Body of pancreas (tissue), 4 donors: ENCODE measurements at regions not wholly inside any gene's neighbourhood (a gene's known extent, or its start where the extent isn't known, plus 50 kb on each side); places are given as distances from the start of the nearest gene placed in this dataset.

ENCODE experiments used
- ATAC-seq: fragments of 150-250 bp; one replicate; pipeline ENCODE4 v1.9.1; 2016
- DNase-seq, 4 donors: peaks; one replicate each; pipeline ENCODE4 v3.0.0-alpha.2; 2019
- H3K27ac ChIP-seq, 4 donors: fragments of 200-600 bp; sonication (generic); 1 replicate in 3 of 4; 2 replicates in 1 of 4; pipeline versions ENCODE4 v1.5.1 to v1.6.1; 2016 to 2019; ENCODE audit warnings: mild to moderate bottlenecking in 1 of 4, mixed read lengths in 1 of 4, moderate library complexity in 1 of 4
- H3K27me3 ChIP-seq, 2 donors: fragments of 200-600 bp; sonication (generic); one replicate each; pipeline ENCODE4 v1.6.0; 2016; ENCODE audit warnings: mild to moderate bottlenecking in 1 of 2
- H3K36me3 ChIP-seq, 2 donors: fragments of 200-600 bp; sonication (generic); replicated peaks in 1 of 2; 2 replicates each; pipeline ENCODE4 v1.5.1; 2016; ENCODE audit warnings: low read depth in 2 of 2; ENCODE audit not compliant: insufficient read depth in 1 of 2
- H3K4me1 ChIP-seq: fragments of 200-600 bp; sonication (generic); one replicate; pipeline ENCODE4 v1.6.0; 2016
- H3K4me3 ChIP-seq, 2 donors: fragments of 200-600 bp; sonication (generic); 1 replicate in 1 of 2; 2 replicates in 1 of 2; pipeline ENCODE4 v1.5.1; 2016 to 2019
- H3K9me3 ChIP-seq, 3 donors: fragments of 200-600 bp; sonication (generic); 1 replicate in 2 of 3; 2 replicates in 1 of 3; pipeline ENCODE4 v1.5.1; 2016
- CTCF ChIP-seq, 7 experiments: fragments of 450-650 bp in 4 of 7; fragments of 200-600 bp in 3 of 7; sonication (generic) in 3 of 7; IDR thresholded peaks; one replicate each; pipeline ENCODE4 v1.5.1; 2016 to 2019; ENCODE audit warnings: antibody characterized with exemption in 7 of 7
- POLR2A ChIP-seq, 3 donors: fragments of 450-650 bp; IDR thresholded peaks; one replicate each; pipeline ENCODE4 v1.6.1; 2016; ENCODE audit warnings: antibody characterized with exemption in 3 of 3, mild to moderate bottlenecking in 2 of 3
- WGBS, 2 donors: methylation state at CpG; one replicate each; pipeline ENCODE4 v1.1.5; 2017; 5-methylcytosine and 5-hydroxymethylcytosine counted together
- intact Hi-C: fragments of 100-400 bp; cut with DNase I; formaldehyde crosslinking; loops from one replicate; pipeline ENCODE4 v1.15.1; 2023

GRCh38 chr6:63449714-63450113, 122.6 kb upstream of the LOC128125822 start:
- no peak for TF ChIP-seq CTCF (IDR thresholded peaks at IDR 0.05)
- no peak for TF ChIP-seq POLR2A (IDR thresholded peaks at IDR 0.05)
- Histone ChIP-seq H3K4me3 (no peak overlapping the region), H3K27ac (no peak overlapping the region), H3K9me3 (no peaks in the 10 kb centered on the region), H3K27me3 (no peaks in the 10 kb centered on the region), H3K4me1 (peaks cover 20% of the 10 kb centered on the region), H3K36me3 (no peaks in the 10 kb centered on the region)
- DNase-seq (no peak), ATAC-seq (no peak)
- intact Hi-C loops = no loop called here
- WGBS, 2 donors = 83 to 89% methylated on average over 2 of the region's 2 CpGs

GRCh38 chr6:63451238-63451637, 121.0 kb upstream of the LOC128125822 start:
- DNase-seq = no peak
- Histone ChIP-seq H3K4me3 (no peak overlapping the region), H3K27ac (no peak overlapping the region), H3K27me3 (no peaks in the 10 kb centered on the region), H3K4me1 (peaks cover 20% of the 10 kb centered on the region), H3K9me3 (no peaks in the 10 kb centered on the region), H3K36me3 (no peaks in the 10 kb centered on the region)
- ATAC-seq = no peak
- TF ChIP-seq CTCF (IDR thresholded peaks at IDR 0.05) = no peak
- intact Hi-C loops = no loop called here

GRCh38 chr6:63452125-63452524, 120.2 kb upstream of the LOC128125822 start:
- 74 to 75% methylated on average over 4 of the region's 4 CpGs for WGBS, 2 donors
- DNase-seq = no peak
- intact Hi-C loops = no loop called here
- Histone ChIP-seq H3K4me1 (peaks cover 22% of the 10 kb centered on the region), H3K36me3 (no peaks in the 10 kb centered on the region), H3K27me3 (no peaks in the 10 kb centered on the region), H3K27ac (no peak overlapping the region), H3K9me3 (no peaks in the 10 kb centered on the region), H3K4me3 (no peak overlapping the region)
- ATAC-seq = no peak
- TF ChIP-seq CTCF (IDR thresholded peaks at IDR 0.05) (no peak), POLR2A (IDR thresholded peaks at IDR 0.05) (no peak)

- TF ChIP-seq CTCF (IDR thresholded peaks at IDR 0.05) = no peak
- TF ChIP-seq POLR2A (IDR thresholded peaks at IDR 0.05) = no peak
- H3K4me3 ChIP-seq = no peak overlapping the region
- no peaks in the 10 kb centered on the region for H3K9me3 ChIP-seq
- DNase-seq (no peak), ATAC-seq (no peak)
- no peaks in the 10 kb centered on the region for H3K36me3 ChIP-seq
- H3K4me1 ChIP-seq = peaks cover 44% of the 10 kb centered on the region
- intact Hi-C loops = no loop called here
- no peaks in the 10 kb centered on the region for H3K27me3 ChIP-seq
- peak overlapping the region in 3 of 4 donors; percentile 38 to 98 (median 91) for H3K27ac ChIP-seq
These were observed 115.5 kb upstream of the LOC128125822 start for GRCh38 chr6:63456734-63457133.

GRCh38 chr6:63458480-63459115, 113.7 kb upstream of the LOC128125822 start:
- intact Hi-C loops = no loop called here
- Histone ChIP-seq H3K4me3 (no peak overlapping the region), H3K27me3 (no peaks in the 10 kb centered on the region), H3K27ac (peak overlapping the region; percentile 76 to 98 (median 91)), H3K9me3 (no peaks in the 10 kb centered on the region), H3K36me3 (no peaks in the 10 kb centered on the region), H3K4me1 (peaks cover 47% of the 10 kb centered on the region)
- TF ChIP-seq POLR2A (IDR thresholded peaks at IDR 0.05) (peak in 2 of 3 donors; percentile 73 to 86), CTCF (IDR thresholded peaks at IDR 0.05) (no peak)
- DNase-seq = peak in 1 of 4 donors; percentile 32
- ATAC-seq = peak; percentile 99
- WGBS, 2 donors = 16 to 17% methylated on average over 6 of the region's 6 CpGs
